ENCODE measurements at regions not wholly inside any gene's neighbourhood (a gene's known extent, or its start where the extent isn't known, plus 50 kb on each side); places are given as distances from the start of the nearest gene placed in this dataset.
A peak's percentile ranks its signal among the peaks of the same experiment; 100 is the strongest.

DNA sequence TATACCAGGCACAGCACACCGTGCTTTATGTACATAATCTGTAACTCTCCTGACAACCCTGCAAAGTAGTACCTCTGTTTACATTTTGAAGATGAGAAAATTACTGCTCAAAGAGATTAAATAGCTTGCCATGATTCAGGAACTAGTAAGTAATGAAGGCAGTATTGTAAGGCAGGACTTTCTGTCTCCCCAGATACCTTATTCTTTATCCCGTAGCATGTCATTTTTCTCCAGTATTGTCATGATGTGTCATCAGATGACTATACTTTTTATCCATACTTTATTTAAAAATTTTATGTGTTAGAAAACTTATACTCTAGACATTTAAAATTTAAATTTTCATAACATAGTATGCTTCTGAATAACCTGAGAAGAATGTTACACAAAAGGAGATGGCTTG lies 188.3 kb upstream of the NUDT6 start:
- DNase-seq (peak; percentile 49), ATAC-seq (ENCODE audit: low read depth) (peak; percentile 61)
- H2BK15ac ChIP-seq (ENCODE audit: low read depth, low read length), result no peak overlapping the region
- no peaks in the 10 kb centered on the region for H3K36me3 ChIP-seq (ENCODE audit: control insufficient read depth, insufficient read depth, low read length)
- dilution Hi-C loops (cut with HindIII; ENCODE audit: low sequenced_read_pairs, unreplicated experiment), result no loop called here
- H2BK5ac ChIP-seq (ENCODE audit: low read depth, low read length, poor library complexity, severe bottlenecking), result no peak overlapping the region
- no peaks in the 10 kb centered on the region for H3K9me1 ChIP-seq (ENCODE audit: insufficient read depth, low read length)
- H2AFZ ChIP-seq (replicated peaks; ENCODE audit: low read length, poor library complexity), result no peak overlapping the region
- no peak overlapping the region for H3K4me3 ChIP-seq (ENCODE audit: insufficient read depth, low read depth, low read length)
- TF ChIP-seq, protein P1, sequence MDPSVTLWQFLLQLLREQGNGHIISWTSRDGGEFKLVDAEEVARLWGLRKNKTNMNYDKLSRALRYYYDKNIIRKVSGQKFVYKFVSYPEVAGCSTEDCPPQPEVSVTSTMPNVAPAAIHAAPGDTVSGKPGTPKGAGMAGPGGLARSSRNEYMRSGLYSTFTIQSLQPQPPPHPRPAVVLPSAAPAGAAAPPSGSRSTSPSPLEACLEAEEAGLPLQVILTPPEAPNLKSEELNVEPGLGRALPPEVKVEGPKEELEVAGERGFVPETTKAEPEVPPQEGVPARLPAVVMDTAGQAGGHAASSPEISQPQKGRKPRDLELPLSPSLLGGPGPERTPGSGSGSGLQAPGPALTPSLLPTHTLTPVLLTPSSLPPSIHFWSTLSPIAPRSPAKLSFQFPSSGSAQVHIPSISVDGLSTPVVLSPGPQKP (IDR thresholded peaks at IDR 0.05; ENCODE audit: borderline replicate concordance, low read depth, low read length), result no peak
- no peak for TF ChIP-seq NFE2L2 (IDR thresholded peaks at IDR 0.05; ENCODE audit: low read depth, low read length)
- no peak for TF ChIP-seq RCOR1 (IDR thresholded peaks at IDR 0.05; ENCODE audit: insufficient replicate concordance, low read length)
- TF ChIP-seq, protein P2, sequence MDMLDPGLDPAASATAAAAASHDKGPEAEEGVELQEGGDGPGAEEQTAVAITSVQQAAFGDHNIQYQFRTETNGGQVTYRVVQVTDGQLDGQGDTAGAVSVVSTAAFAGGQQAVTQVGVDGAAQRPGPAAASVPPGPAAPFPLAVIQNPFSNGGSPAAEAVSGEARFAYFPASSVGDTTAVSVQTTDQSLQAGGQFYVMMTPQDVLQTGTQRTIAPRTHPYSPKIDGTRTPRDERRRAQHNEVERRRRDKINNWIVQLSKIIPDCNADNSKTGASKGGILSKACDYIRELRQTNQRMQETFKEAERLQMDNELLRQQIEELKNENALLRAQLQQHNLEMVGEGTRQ (IDR thresholded peaks at IDR 0.05; ENCODE audit: low read depth, low read length), result no peak
- TF ChIP-seq POLR2A (IDR thresholded peaks at IDR 0.05; ENCODE audit: low read depth, low read length), result no peak
- TF ChIP-seq CEBPB (IDR thresholded peaks at IDR 0.05; ENCODE audit: low read depth, low read length), result no peak
- no peak for TF ChIP-seq MAFK (IDR thresholded peaks at IDR 0.05; ENCODE audit: low read depth, low read length)
- TF ChIP-seq SMC3 (IDR thresholded peaks at IDR 0.05; ENCODE audit: low read depth, low read length), result no peak
- no peak for TF ChIP-seq RFX5 (IDR thresholded peaks at IDR 0.05; ENCODE audit: low read depth, low read length)
- TF ChIP-seq CHD1 (IDR thresholded peaks at IDR 0.05; ENCODE audit: low read depth, low read length), result no peak
- TF ChIP-seq RAD21 (IDR thresholded peaks at IDR 0.05; ENCODE audit: low read length), result no peak
- no peak for TF ChIP-seq MXI1 (IDR thresholded peaks at IDR 0.05; ENCODE audit: borderline replicate concordance, low read depth, low read length)
- no peak for TF ChIP-seq FOS (IDR thresholded peaks at IDR 0.05; ENCODE audit: low read depth, low read length)
- TF ChIP-seq, protein P3, sequence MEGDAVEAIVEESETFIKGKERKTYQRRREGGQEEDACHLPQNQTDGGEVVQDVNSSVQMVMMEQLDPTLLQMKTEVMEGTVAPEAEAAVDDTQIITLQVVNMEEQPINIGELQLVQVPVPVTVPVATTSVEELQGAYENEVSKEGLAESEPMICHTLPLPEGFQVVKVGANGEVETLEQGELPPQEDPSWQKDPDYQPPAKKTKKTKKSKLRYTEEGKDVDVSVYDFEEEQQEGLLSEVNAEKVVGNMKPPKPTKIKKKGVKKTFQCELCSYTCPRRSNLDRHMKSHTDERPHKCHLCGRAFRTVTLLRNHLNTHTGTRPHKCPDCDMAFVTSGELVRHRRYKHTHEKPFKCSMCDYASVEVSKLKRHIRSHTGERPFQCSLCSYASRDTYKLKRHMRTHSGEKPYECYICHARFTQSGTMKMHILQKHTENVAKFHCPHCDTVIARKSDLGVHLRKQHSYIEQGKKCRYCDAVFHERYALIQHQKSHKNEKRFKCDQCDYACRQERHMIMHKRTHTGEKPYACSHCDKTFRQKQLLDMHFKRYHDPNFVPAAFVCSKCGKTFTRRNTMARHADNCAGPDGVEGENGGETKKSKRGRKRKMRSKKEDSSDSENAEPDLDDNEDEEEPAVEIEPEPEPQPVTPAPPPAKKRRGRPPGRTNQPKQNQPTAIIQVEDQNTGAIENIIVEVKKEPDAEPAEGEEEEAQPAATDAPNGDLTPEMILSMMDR (conservative IDR thresholded peaks at IDR 0.05; ENCODE audit: low read depth, low read length), result no peak
- no peak for TF ChIP-seq BHLHE40 (IDR thresholded peaks at IDR 0.05; ENCODE audit: low read depth, low read length)
- TF ChIP-seq MAZ (IDR thresholded peaks at IDR 0.05; ENCODE audit: borderline replicate concordance, low read depth, low read length), result no peak
- POLR2A ChIA-PET (ENCODE audit: unreplicated experiment), result interaction anchor here (0.6 kb wide), 1 partner anchor 552 kb away, joined by 3 read pairs; no protein-coding TSS in a partner anchor
- H2BK20ac ChIP-seq (ENCODE audit: low read depth, low read length), result no peak overlapping the region
- H4K8ac ChIP-seq (ENCODE audit: low read depth in 2 of 2, low read length in 2 of 2), result no peak overlapping the region
- no peak overlapping the region for H3K23ac ChIP-seq (ENCODE audit: low read depth, low read length)
- H4K5ac ChIP-seq (ENCODE audit: low read depth, low read length), result no peak overlapping the region
- in situ Hi-C loops (cut with MboI; ENCODE audit: low sequenced_read_pairs), result loop anchor here (10.0 kb wide), 2 partner anchors 554 to 994 kb away; no protein-coding TSS in a partner anchor
- H4K20me1 ChIP-seq (ENCODE audit: insufficient read depth, low read length), result no peaks in the 10 kb centered on the region
- WGBS, 2 experiments (ENCODE audit: extremely low coverage in 2 of 2, insufficient read length in 1 of 2), result no CpG with 5 or more reads among the region's 2 CpGs
- no peak overlapping the region for H3K27ac ChIP-seq (ENCODE audit: insufficient read depth, low read length)
- CTCF ChIA-PET, result no interaction called here
- peaks cover 0 to 14% of the 10 kb centered on the region in 2 experiments; a peak in 1 of 4 replicates for H3K79me1 ChIP-seq (ENCODE audit: low read depth in 1 of 2, low read length in 2 of 2)
- intact Hi-C loops (cut with micrococcal nuclease), result no loop called here
- H2BK120ac ChIP-seq (ENCODE audit: low read depth, low read length), result no peak overlapping the region
- H3K56ac ChIP-seq (ENCODE audit: extremely low read depth, insufficient read depth, low read length), result no peak overlapping the region
- BruUV-seq (replicated peaks), result no TSS peak
- H3K4ac ChIP-seq (ENCODE audit: low read depth, low read length), result no peak overlapping the region
- no peaks in the 10 kb centered on the region; the same call in 1 of the 2 replicates for H3K9me3 ChIP-seq (ENCODE audit: control insufficient read depth, insufficient read depth, low read length)
- no peaks in the 10 kb centered on the region for H3K27me3 ChIP-seq (ENCODE audit: control insufficient read depth, insufficient read depth, low read length)
- no peak overlapping the region for H3K9ac ChIP-seq (ENCODE audit: low read depth, low read length)
- peaks cover 4% of the 10 kb centered on the region; the same call in 1 of the 2 replicates for H3K4me1 ChIP-seq (ENCODE audit: control insufficient read depth, insufficient read depth, low read length)
- H2AK5ac ChIP-seq (ENCODE audit: low read depth, low read length), result no peak overlapping the region
- no peak overlapping the region for H4K91ac ChIP-seq (ENCODE audit: insufficient read depth, low read depth, low read length)
- no peak overlapping the region for H3K4me2 ChIP-seq (ENCODE audit: low read depth, low read length)
- H3K14ac ChIP-seq (replicated peaks; ENCODE audit: low read depth, low read length), result no peak overlapping the region
- H3K18ac ChIP-seq (ENCODE audit: low read depth, low read length), result no peak overlapping the region
- H2AK9ac ChIP-seq (replicated peaks; ENCODE audit: low read depth, low read length, poor library complexity), result no peak overlapping the region
